ENCODE measurements at regions not wholly inside any gene's neighbourhood (a gene's known extent, or its start where the extent isn't known, plus 50 kb on each side); places are given as distances from the start of the nearest gene placed in this dataset.
"Not testable (repeated sequence)": the region's sequence is repeated elsewhere in the genome, so short reads cannot be mapped to it uniquely, and the experiment has no call there.

- DNase-seq (ENCODE audit: low read depth in 2 of 2), result no peak
Observed at GRCh38 chr14:54253195-54253947, 143.4 kb upstream of the CDKN3 start.

GRCh38 chr14:54256156-54256555 lies 140.7 kb upstream of the CDKN3 start:
- no peak for DNase-seq (ENCODE audit: low read depth in 2 of 2)

- DNase-seq (ENCODE audit: low read depth in 2 of 2), result no peak
Observed at GRCh38 chr14:54257424-54257823, 139.4 kb upstream of the CDKN3 start.

GRCh38 chr14:54258382-54258781 lies 138.4 kb upstream of the CDKN3 start:
- DNase-seq (ENCODE audit: low read depth in 2 of 2), result no peak

GRCh38 chr14:54259821-54260220 lies 137.0 kb upstream of the CDKN3 start:
- no peak for DNase-seq (ENCODE audit: low read depth in 2 of 2)

- no peak for DNase-seq (ENCODE audit: low read depth in 2 of 2)
Observed at GRCh38 chr14:54261283-54261682, 135.5 kb upstream of the CDKN3 start.

GRCh38 chr14:54266616-54267015 lies 130.2 kb upstream of the CDKN3 start:
- DNase-seq (ENCODE audit: low read depth in 2 of 2), result not testable (repeated sequence)

- no peak for DNase-seq (ENCODE audit: low read depth in 2 of 2)
Observed at GRCh38 chr14:54267172-54267571, 129.6 kb upstream of the CDKN3 start.

- DNase-seq (ENCODE audit: low read depth in 2 of 2), result no peak
Observed at GRCh38 chr14:54275997-54276725, 120.6 kb upstream of the CDKN3 start.

GRCh38 chr14:54278087-54278486 lies 118.7 kb upstream of the CDKN3 start:
- DNase-seq (ENCODE audit: low read depth in 2 of 2), result no peak

GRCh38 chr14:54278665-54279295 lies 118.0 kb upstream of the CDKN3 start:
- DNase-seq (ENCODE audit: low read depth in 2 of 2), result no peak

- DNase-seq (ENCODE audit: low read depth in 2 of 2), result no peak
Observed at GRCh38 chr14:54282849-54283248, 114.0 kb upstream of the CDKN3 start.

- DNase-seq (ENCODE audit: low read depth in 2 of 2), result no peak
Observed at GRCh38 chr14:54285030-54285429, 111.8 kb upstream of the CDKN3 start.

- no peak for DNase-seq (ENCODE audit: low read depth in 2 of 2)
Observed at GRCh38 chr14:54291491-54292191, 105.2 kb upstream of the CDKN3 start.

GRCh38 chr14:54294802-54295201 lies 102.0 kb upstream of the CDKN3 start:
- DNase-seq (ENCODE audit: low read depth in 2 of 2), result no peak

- no peak for DNase-seq (ENCODE audit: low read depth in 2 of 2)
Observed at GRCh38 chr14:54299410-54300363, 97.1 kb upstream of the CDKN3 start.

- no peak for DNase-seq (ENCODE audit: low read depth in 2 of 2)
Observed at GRCh38 chr14:54300881-54301280, 95.9 kb upstream of the CDKN3 start.

GRCh38 chr14:54301359-54301758 lies 95.4 kb upstream of the CDKN3 start:
- no peak for DNase-seq (ENCODE audit: low read depth in 2 of 2)

- DNase-seq (ENCODE audit: low read depth in 2 of 2), result no peak
Observed at GRCh38 chr14:54306806-54307205, 90.0 kb upstream of the CDKN3 start.

- DNase-seq (ENCODE audit: low read depth in 2 of 2), result no peak
Observed at GRCh38 chr14:54309615-54310014, 87.2 kb upstream of the CDKN3 start.

Data from stimulated activated CD4-positive, alpha-beta T cell treated with anti-CD3 and anti-CD28 coated beads, Interleukin-1b, Interleukin-23, amount 100 ng/mL, for 4 hours (primary cell).